ENCODE measurements at regions not wholly inside any gene's neighbourhood (a gene's known extent, or its start where the extent isn't known, plus 50 kb on each side); places are given as distances from the start of the nearest gene placed in this dataset.

- no peak for TF ChIP-seq CTCF (conservative IDR thresholded peaks at IDR 0.05)
- no peak for TF ChIP-seq EZH2 (IDR thresholded peaks at IDR 0.05; ENCODE audit: low read depth)
Measured at GRCh38 chr4:26099967-26100366, 185.9 kb downstream of the SMIM20 start.

Measured in PC-9 (cell line).